NCI-H2227 (cell line): ENCODE measurements at regions not wholly inside any gene's neighbourhood (a gene's known extent, or its start where the extent isn't known, plus 50 kb on each side); places are given as distances from the start of the nearest gene placed in this dataset.
A peak's percentile ranks its signal among the peaks of the same experiment; 100 is the strongest.

Experiments
- DNase-seq: peaks from one replicate; lab custom pipeline; 2025; ENCODE audit not compliant: unreplicated experiment; lab: John Stamatoyannopoulos, UW

GRCh38 chr10:69715899-69716606 lies 85.7 kb upstream of the COL13A1 start:
- no peak for DNase-seq

GRCh38 chr10:69716711-69717560 lies 84.8 kb upstream of the COL13A1 start:
- DNase-seq: peak; percentile 9

GRCh38 chr10:69718951-69719350 lies 82.8 kb upstream of the COL13A1 start:
- DNase-seq: no peak

GRCh38 chr10:69721690-69722310 lies 79.9 kb upstream of the COL13A1 start:
- no peak for DNase-seq

GRCh38 chr10:69723653-69724052 lies 78.1 kb upstream of the COL13A1 start:
- DNase-seq: no peak

GRCh38 chr10:69726850-69727249 lies 74.9 kb upstream of the COL13A1 start:
- DNase-seq: no peak

- DNase-seq: no peak
These were observed 73.3 kb upstream of the COL13A1 start for GRCh38 chr10:69728335-69728870.

- DNase-seq: no peak
These were observed 72.2 kb upstream of the COL13A1 start for GRCh38 chr10:69729326-69730048.

- DNase-seq: no peak
These were observed 71.2 kb upstream of the COL13A1 start for GRCh38 chr10:69730251-69731156.

GRCh38 chr10:69731184-69731583 lies 70.5 kb upstream of the COL13A1 start:
- no peak for DNase-seq

GRCh38 chr10:69731698-69732097 lies 70.0 kb upstream of the COL13A1 start:
- DNase-seq: no peak

- no peak for DNase-seq
These were observed 69.4 kb upstream of the COL13A1 start for GRCh38 chr10:69732147-69732825.

- no peak for DNase-seq
These were observed 68.9 kb upstream of the COL13A1 start for GRCh38 chr10:69732826-69733150.

- DNase-seq: no peak
These were observed 67.9 kb upstream of the COL13A1 start for GRCh38 chr10:69733791-69734261.

- no peak for DNase-seq
These were observed 67.3 kb upstream of the COL13A1 start for GRCh38 chr10:69734416-69734796.

GRCh38 chr10:69734797-69735468 lies 66.8 kb upstream of the COL13A1 start:
- no peak for DNase-seq

GRCh38 chr10:69736886-69737641 lies 64.6 kb upstream of the COL13A1 start:
- DNase-seq: no peak

GRCh38 chr10:69738071-69738470 lies 63.6 kb upstream of the COL13A1 start:
- DNase-seq: no peak
